Lower leg skin (tissue), 4 donors: ENCODE measurements at regions not wholly inside any gene's neighbourhood (a gene's known extent, or its start where the extent isn't known, plus 50 kb on each side); places are given as distances from the start of the nearest gene placed in this dataset.

Source experiments
- DNase-seq, 2 donors: peaks; one replicate each; pipeline ENCODE4 v3.0.0-alpha.2; 2019; ENCODE audit warnings: low spot score in 2 of 2
- H3K4me3 ChIP-seq: fragments of 200-600 bp; sonication (generic); 2 replicates; pipeline ENCODE4 v1.5.1; 2017; ENCODE audit warnings: mild to moderate bottlenecking, low read depth; ENCODE audit not compliant: poor library complexity, severe bottlenecking
- CTCF ChIP-seq, 3 donors: fragments of 450-650 bp; IDR thresholded peaks; one replicate each; pipeline ENCODE4 v1.5.1; 2016; ENCODE audit warnings: antibody characterized with exemption in 3 of 3, mild to moderate bottlenecking in 3 of 3, moderate library complexity in 2 of 3
- POLR2A ChIP-seq, 2 donors: fragments of 450-650 bp; IDR thresholded peaks; one replicate each; pipeline ENCODE4 v1.6.1; 2016 to 2017; ENCODE audit warnings: antibody characterized with exemption in 2 of 2, mild to moderate bottlenecking in 1 of 2, moderate library complexity in 1 of 2
- whole genome bisulfite sequencing, 2 donors: methylation state at CpG; one replicate each; pipeline ENCODE4 v1.1.5; 2018; 5-methylcytosine and 5-hydroxymethylcytosine counted together
- intact Hi-C: fragments of 100-400 bp; cut with DNase I; formaldehyde crosslinking; loops from one replicate; pipeline ENCODE4 v1.15.0; 2023; ENCODE audit warnings: low total_unique reads

- WGBS, 2 donors, result 87 to 90% methylated on average over 5 of the region's 5 CpGs
- no peak for DNase-seq
- no peak overlapping the region for H3K4me3 ChIP-seq
- TF ChIP-seq POLR2A (IDR thresholded peaks at IDR 0.05), result no peak
- TF ChIP-seq CTCF (IDR thresholded peaks at IDR 0.05), result no peak
- intact Hi-C loops, result no loop called here
Observed at GRCh38 chr15:94815914-94816313, 584.6 kb downstream of the MCTP2 start.

GRCh38 chr15:94829887-94830884, 598.8 kb downstream of the MCTP2 start:
- intact Hi-C loops, result no loop called here
- DNase-seq, result no peak
- no peak overlapping the region for H3K4me3 ChIP-seq
- WGBS, 2 donors, result 88 to 89% methylated on average over 15 of the region's 15 CpGs
- no peak for TF ChIP-seq CTCF (IDR thresholded peaks at IDR 0.05)
- no peak for TF ChIP-seq POLR2A (IDR thresholded peaks at IDR 0.05)

- H3K4me3 ChIP-seq, result no peak overlapping the region
- intact Hi-C loops, result no loop called here
- no peak for TF ChIP-seq POLR2A (IDR thresholded peaks at IDR 0.05)
- TF ChIP-seq CTCF (IDR thresholded peaks at IDR 0.05), result no peak
- WGBS, 2 donors, result 88 to 94% methylated on average over 3 of the region's 3 CpGs
- DNase-seq, result no peak
Observed at GRCh38 chr15:94834000-94834399, 602.6 kb downstream of the MCTP2 start.

- WGBS, 2 donors, result 65 to 67% methylated on average over 1 of the region's 1 CpG
Observed at GRCh38 chr15:94834494-94834893, 603.1 kb downstream of the MCTP2 start.

GRCh38 chr15:94838281-94838680, 606.9 kb downstream of the MCTP2 start:
- 62 to 68% methylated on average over 1 of the region's 1 CpG for WGBS, 2 donors
- TF ChIP-seq CTCF (IDR thresholded peaks at IDR 0.05) (no peak), POLR2A (IDR thresholded peaks at IDR 0.05) (no peak)
- intact Hi-C loops, result no loop called here
- H3K4me3 ChIP-seq, result no peak overlapping the region
- no peak for DNase-seq

More at GRCh38 chr15:94834494-94834893, 603.1 kb downstream of the MCTP2 start:
- TF ChIP-seq CTCF (IDR thresholded peaks at IDR 0.05) (no peak), POLR2A (IDR thresholded peaks at IDR 0.05) (no peak)
- DNase-seq, result no peak
- H3K4me3 ChIP-seq, result no peak overlapping the region
- intact Hi-C loops, result no loop called here
